ENCODE measurements at regions not wholly inside any gene's neighbourhood (a gene's known extent, or its start where the extent isn't known, plus 50 kb on each side); places are given as distances from the start of the nearest gene placed in this dataset.
A peak's percentile ranks its signal among the peaks of the same experiment; 100 is the strongest.

DNA sequence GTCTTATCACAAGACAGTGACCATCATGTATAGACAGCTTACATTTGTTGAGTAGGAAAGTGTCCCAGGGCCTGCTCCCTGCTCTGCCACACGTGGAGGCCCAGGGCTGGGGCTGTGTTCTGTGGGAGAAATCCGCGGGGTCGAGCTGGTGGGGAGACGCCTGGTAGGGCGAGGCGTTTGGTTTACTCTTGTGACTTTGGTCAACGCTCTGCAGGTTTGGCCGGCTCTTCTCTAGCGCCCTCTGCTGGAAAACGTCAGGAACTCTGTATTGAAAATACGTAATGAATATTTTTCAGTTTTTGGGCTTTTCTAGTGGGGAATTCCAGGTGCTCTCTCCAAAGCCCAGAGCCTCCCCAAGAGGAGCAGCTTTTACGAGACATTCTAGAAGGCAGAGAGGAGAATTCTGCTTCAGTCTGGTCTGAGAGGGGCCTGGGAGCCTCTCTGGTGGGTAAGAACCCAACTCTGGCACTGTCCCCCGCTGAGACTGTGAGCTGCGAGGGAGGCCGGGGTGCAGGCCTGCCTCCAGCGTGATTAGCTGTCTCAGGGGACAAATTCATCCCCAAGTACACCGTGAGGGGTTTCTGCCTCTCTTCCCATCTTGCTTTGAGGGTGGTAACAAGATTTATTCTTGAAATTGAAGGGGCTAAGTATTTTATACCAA lies 112.6 kb upstream of the RALGAPA2 start:
- no peaks in the 10 kb centered on the region for H3K27me3 ChIP-seq (ENCODE audit: control insufficient read depth, insufficient read depth, low read length)
- no peak overlapping the region for H3K4me3 ChIP-seq (ENCODE audit: low read depth, low read length)
- POLR2A ChIA-PET = no interaction called here
- CTCF ChIA-PET = interaction anchor here (0.6 to 2.1 kb wide), 12 partner anchors 9 to 1259 kb away, joined by 3 to 6 read pairs (median 4); no protein-coding TSS in a partner anchor
- peak; percentile 60 for TF ChIP-seq CTCF (IDR thresholded peaks at IDR 0.05; ENCODE audit: insufficient read depth, low read depth, low read length)
- no peaks in the 10 kb centered on the region for H3K36me3 ChIP-seq (ENCODE audit: control insufficient read depth, insufficient read depth, low read length)
- no peak for DNase-seq (ENCODE audit: low read depth)

DNA sequence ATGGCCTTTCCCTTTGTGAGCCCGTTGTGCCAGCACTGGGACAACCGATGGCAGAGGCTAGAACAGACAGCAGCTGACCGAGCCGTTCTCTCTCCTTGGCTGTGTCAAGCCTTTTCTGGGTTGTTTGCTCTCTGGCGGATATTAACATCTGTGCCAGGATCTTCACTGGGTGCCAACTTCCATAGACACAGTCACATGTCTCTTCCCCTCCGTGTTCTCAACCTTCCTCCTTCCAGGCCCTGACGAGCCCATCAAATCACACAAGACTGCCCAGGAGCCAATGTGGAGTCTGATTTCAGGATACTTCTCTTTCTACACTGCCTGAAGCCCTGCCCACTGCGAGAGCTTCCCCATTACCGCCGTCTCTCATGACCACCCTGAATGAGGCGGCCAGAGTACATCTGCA lies 111.0 kb upstream of the RALGAPA2 start:
- no peak for DNase-seq (ENCODE audit: low read depth)
- TF ChIP-seq CTCF (IDR thresholded peaks at IDR 0.05; ENCODE audit: insufficient read depth, low read depth, low read length) = no peak
- CTCF ChIA-PET = interaction anchor here (0.7 to 2.2 kb wide), 4 partner anchors 14 to 148 kb away, joined by 3 to 7 read pairs (median 6); no protein-coding TSS in a partner anchor
- H3K36me3 ChIP-seq (ENCODE audit: control insufficient read depth, insufficient read depth, low read length) = no peaks in the 10 kb centered on the region
- no peaks in the 10 kb centered on the region for H3K27me3 ChIP-seq (ENCODE audit: control insufficient read depth, insufficient read depth, low read length)
- no peak overlapping the region for H3K4me3 ChIP-seq (ENCODE audit: low read depth, low read length)
- POLR2A ChIA-PET = no interaction called here

DNA sequence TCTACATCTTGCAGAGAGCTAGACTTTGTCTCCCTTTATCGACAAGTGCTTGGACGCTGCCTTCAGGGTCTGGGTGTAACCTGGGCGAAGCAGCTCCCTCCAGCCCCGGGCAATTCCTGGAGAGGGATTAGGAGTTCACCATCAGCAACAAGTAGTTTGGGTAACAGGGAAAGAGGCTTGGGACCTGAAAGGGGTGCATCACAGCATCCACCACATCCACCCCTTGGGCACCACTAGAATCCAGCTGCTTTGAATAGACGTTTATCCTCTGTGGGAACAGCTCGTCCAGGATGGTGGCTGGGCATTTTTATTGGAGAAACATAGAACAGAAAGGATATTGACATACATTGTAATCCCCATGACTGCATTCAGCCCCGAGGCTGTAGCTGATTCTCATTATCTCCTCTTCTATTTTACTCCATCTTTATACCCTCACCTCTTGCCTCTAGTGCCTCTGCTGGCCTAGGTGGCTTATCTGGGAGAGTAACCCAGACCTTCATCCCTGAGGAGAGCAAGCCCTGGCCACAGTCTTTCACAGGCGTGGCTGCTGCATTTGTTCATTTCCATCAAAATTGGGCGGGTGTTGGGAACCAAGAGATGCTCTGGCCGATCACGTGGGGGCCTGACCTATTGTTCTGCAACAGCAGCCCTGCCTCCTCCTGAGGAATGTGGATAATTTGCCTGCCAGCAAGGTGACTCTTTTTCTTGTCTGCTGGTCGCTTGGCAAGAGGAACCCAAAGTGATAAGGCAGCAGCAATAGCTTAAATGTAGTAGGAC lies 109.2 kb upstream of the RALGAPA2 start:
- ChIA-PET POLR2A (no interaction called here), CTCF (interaction anchor here (0.5 to 2.2 kb wide), 3 partner anchors 16 to 43 kb away, joined by 3 to 7 read pairs (median 7); no protein-coding TSS in a partner anchor)
- TF ChIP-seq CTCF (IDR thresholded peaks at IDR 0.05; ENCODE audit: insufficient read depth, low read depth, low read length) = no peak
- Histone ChIP-seq H3K36me3 (ENCODE audit: control insufficient read depth, insufficient read depth, low read length) (no peaks in the 10 kb centered on the region), H3K4me3 (ENCODE audit: low read depth, low read length) (no peak overlapping the region), H3K27me3 (ENCODE audit: control insufficient read depth, insufficient read depth, low read length) (no peaks in the 10 kb centered on the region)
- no peak for DNase-seq (ENCODE audit: low read depth)

GRCh38 chr20:20820785-20821483 lies 108.5 kb upstream of the RALGAPA2 start:
- no peak for DNase-seq (ENCODE audit: low read depth)
- ChIA-PET POLR2A (no interaction called here), CTCF (interaction anchor here (0.5 to 2.2 kb wide), 5 partner anchors 16 to 803 kb away, joined by 3 to 7 read pairs (median 3); no protein-coding TSS in a partner anchor)
- H3K27me3 ChIP-seq (ENCODE audit: control insufficient read depth, insufficient read depth, low read length) = no peaks in the 10 kb centered on the region
- H3K4me3 ChIP-seq (ENCODE audit: low read depth, low read length) = no peak overlapping the region
- H3K36me3 ChIP-seq (ENCODE audit: control insufficient read depth, insufficient read depth, low read length) = no peaks in the 10 kb centered on the region
- TF ChIP-seq CTCF (IDR thresholded peaks at IDR 0.05; ENCODE audit: insufficient read depth, low read depth, low read length) = no peak

- ChIA-PET POLR2A (no interaction called here), CTCF (interaction anchor here (0.6 to 2.1 kb wide), 3 partner anchors 17 to 804 kb away, joined by 3 to 7 read pairs (median 3); no protein-coding TSS in a partner anchor)
- Histone ChIP-seq H3K4me3 (ENCODE audit: low read depth, low read length) (no peak overlapping the region), H3K36me3 (ENCODE audit: control insufficient read depth, insufficient read depth, low read length) (no peaks in the 10 kb centered on the region), H3K27me3 (ENCODE audit: control insufficient read depth, insufficient read depth, low read length) (no peaks in the 10 kb centered on the region)
- peak; percentile 29; the same call in 1 of the 2 replicates for TF ChIP-seq CTCF (IDR thresholded peaks at IDR 0.05; ENCODE audit: insufficient read depth, low read depth, low read length)
- no peak for DNase-seq (ENCODE audit: low read depth)
These were observed 107.7 kb upstream of the RALGAPA2 start for GRCh38 chr20:20820104-20820503.
